GM19023 (cell line): ENCODE measurements at regions not wholly inside any gene's neighbourhood (a gene's known extent, or its start where the extent isn't known, plus 50 kb on each side); places are given as distances from the start of the nearest gene placed in this dataset.
"Not testable (repeated sequence)": the region's sequence is repeated elsewhere in the genome, so short reads cannot be mapped to it uniquely, and the experiment has no call there.

Experiments
- ATAC-seq: cut with Tn5 transposase; IDR thresholded peaks from one replicate; pipeline ENCODE4 v1.9.1; 2021; ENCODE audit warnings: mild to moderate bottlenecking, moderate library complexity; ENCODE audit not compliant: unreplicated experiment

DNA sequence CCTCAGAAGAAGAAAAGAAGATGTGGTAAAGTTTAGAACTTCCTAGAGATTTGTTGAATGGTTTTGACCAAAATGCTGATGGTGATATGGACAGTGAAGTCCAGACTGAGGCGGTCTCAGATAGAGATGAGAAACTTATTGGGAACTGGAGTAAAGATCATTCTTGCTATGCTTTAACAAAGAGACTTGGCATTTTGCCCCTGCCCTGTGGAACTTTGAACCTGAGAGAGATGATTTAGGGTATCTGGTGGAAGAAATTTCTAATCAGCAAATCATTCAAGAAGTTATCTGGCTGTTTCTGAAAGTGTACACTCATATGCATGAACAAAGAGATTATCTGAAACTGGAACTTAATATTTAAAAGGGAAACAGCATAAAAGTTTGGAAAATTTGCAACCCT is 505.2 kb downstream of the NSUN3 start:
- no peak for ATAC-seq

GRCh38 chr3:94573337-94573736 is 510.5 kb downstream of the NSUN3 start:
- no peak for ATAC-seq

DNA sequence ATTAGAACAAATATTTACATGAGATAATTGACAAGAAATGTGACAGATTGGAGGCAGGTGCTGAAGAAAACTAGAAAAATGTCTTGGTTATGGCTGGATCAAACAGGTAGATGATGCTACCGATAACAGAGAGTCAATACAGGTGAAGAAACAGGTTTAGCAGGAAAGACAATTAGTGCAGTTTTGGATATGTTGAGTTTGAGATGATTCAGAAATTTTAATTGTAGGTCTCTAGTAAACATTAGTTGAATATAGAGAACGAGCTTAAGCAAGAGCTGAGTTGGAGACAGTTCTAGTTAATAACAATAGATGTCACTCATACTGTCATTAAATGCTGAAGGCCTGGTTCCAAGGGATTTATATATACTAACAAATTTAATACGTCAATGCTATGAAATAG is 524.4 kb downstream of the NSUN3 start:
- ATAC-seq: no peak

GRCh38 chr3:94593526-94594150 is 530.8 kb downstream of the NSUN3 start:
- no peak for ATAC-seq

DNA sequence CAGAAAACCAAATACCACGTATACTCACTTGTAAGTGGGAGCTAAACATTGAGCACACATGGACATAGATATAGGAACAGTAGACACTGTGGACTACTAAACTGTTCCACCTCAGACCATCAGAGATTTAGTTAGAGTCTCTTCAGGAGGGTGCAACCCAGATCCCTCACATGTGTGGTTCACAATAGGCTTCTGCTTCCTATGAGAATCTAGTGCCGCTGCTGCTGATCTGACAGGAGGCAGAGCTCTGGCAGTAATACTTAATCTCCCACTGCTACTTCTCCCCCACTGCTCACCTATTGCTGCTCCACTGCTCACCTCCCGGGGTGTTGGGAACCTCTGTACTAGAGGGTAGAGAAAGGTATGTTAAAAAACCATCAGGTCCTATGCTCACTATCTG is 533.3 kb downstream of the NSUN3 start:
- ATAC-seq: no peak

DNA sequence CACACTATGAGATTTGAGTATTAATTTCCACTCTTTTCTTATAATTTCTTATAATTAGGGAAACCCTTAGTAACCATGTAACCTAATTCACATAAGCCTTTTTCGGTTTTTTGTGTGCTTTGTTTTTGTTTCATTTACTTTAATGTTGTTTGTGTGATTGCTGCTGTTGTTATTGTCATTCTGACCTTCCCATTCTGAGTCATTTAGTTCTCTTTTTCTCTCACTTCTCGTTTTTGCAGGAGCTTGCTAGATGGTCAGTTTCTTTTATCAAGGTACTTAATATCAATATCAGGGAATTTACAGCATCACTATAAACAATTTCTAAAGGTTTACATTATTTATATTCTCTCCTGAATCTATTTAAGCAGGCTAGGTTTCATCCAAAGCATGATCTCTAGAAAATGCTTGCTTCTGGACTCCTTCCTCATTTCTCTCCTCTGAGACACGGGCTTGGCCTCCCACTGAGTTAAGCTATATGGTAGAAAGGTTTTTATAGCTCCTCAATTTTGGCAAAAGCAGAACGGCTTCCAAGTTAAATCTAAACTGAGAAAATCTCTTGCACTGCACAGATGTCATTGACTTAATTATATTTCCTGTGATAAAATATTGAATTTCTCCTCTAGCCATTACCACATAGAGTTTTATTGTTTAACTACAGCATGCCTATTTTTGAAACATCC is 534.2 kb downstream of the NSUN3 start:
- peak; percentile 54 for ATAC-seq

DNA sequence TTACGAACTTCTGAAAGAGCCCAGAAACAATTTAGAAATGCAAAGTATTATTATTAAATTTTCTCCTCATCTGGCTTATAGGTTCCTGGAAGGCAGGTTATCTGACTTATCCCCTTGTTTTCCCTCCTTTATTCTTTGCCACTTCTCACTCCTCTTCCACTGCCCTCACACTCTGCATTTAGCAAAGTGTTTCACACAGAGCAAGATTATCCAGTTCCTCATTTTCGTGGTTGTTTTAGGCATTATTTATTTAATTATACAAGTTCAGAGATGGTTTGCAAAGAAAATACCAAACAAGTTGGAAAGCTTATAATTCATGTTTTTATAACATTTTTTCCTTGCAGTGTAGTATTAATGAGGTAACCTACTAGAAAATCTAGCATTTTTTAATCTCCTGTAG is 544.9 kb downstream of the NSUN3 start:
- no peak for ATAC-seq

DNA sequence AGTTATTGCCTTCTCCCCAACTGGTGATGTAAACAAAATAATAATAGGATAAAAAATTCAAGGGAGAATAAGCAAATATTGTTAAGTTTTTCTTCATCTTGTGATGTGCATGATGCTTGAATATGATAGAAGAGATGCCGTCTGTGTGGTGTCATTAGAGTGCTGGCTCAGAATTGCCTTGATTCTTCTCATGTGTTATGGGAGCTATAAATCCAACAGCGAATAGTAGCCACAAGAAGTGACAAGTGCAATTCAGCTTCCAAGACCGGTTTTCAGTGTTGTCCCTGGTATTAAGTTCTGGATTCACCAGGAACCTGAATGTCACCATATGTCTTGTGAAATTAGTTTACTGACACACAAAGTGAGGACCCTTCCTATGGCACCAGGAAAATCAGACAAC is 547.0 kb downstream of the NSUN3 start:
- no peak for ATAC-seq

DNA sequence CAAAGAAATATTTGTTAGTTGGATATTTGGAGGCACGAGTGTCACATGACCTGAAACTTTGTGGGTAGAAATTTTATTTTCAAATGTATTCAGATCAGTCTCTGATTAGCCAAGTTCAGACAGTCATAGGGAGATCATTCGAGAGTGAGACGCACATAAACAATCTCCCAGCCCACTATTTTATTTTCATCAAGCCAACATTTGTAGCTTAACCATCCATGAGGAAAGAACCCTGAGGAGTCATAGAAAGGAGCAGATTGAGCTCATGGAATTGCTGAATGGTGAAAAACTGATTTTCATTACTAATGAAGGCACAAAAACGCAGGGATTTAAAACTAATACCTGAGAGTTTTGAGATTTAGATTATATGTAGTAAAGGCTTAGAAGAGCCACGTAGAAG is 548.7 kb downstream of the NSUN3 start:
- no peak for ATAC-seq

- ATAC-seq: no peak
Observed at GRCh38 chr3:94612631-94613030, 549.8 kb downstream of the NSUN3 start.

DNA sequence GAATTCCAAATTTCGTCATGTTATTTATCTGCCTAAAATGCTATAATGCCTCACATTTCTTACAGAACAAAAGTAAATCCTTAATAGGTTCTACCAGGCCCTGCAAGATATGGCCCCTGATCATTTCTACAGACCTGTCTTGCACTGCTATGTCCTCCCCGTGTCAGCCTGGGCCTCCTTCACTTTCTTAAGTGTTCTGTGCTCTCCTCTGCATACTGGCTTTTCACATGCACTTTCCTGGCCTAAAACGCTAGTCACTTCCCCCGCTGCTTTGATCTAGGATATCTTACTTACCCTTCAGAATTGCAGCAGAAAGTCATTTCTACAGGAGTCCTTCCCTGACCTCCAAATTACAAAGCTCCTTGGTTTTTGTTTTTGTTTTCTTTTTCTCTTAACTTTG is 551.3 kb downstream of the NSUN3 start:
- ATAC-seq: no peak

DNA sequence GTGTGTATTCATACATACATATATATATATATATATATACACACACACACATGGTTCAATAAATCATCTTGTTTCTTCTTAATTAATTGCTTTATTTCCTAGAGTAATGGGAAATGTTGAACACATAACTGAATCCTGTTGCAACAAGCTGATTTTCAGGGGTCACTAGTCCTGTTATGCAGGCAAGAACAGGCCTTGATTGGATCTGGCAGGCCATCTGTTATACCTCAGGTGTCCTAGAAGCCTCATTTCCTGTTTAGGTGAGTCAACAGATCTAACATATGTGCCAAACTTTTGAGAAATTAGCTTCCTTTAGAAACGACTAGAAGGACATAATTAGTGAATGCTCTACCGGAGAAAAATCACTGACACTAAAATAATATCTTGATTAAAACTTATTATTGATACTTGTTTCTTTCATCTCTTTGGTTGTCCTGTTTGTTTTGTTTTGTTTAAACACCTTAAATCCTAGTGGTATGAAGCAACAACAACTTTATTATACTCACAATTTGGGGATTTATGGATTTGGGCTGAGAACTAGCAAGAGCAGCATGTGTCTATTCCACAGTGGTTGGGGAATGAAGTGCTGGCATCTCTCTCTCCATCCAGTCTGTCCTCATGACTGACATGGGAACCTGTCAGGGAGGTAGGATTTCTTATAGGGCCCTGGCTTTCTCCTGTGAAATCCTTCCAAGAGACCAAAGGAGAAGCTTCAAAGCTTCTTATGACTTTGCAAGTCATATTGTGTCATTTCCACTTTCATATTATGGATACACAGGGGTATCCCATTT is 552.6 kb downstream of the NSUN3 start:
- ATAC-seq: no peak

DNA sequence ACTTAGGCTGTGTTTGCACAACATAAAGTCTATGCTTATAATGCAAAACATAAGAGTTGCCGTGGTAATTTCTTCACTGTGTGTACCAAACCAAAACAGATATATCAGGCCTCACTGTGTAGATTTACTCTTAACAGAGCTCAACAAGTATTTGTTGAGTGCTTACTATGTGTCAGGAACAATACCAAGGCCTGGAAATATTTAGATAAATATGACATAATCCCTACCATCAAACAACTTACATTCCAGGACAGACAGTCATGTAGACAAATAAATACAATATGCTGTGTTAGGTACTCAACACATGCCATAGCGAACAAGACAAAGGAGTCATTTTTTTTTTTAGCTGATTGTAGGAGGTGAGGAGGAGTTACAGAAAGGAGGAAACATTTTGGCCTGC is 554.0 kb downstream of the NSUN3 start:
- no peak for ATAC-seq

GRCh38 chr3:94617312-94617711 is 554.5 kb downstream of the NSUN3 start:
- no peak for ATAC-seq

DNA sequence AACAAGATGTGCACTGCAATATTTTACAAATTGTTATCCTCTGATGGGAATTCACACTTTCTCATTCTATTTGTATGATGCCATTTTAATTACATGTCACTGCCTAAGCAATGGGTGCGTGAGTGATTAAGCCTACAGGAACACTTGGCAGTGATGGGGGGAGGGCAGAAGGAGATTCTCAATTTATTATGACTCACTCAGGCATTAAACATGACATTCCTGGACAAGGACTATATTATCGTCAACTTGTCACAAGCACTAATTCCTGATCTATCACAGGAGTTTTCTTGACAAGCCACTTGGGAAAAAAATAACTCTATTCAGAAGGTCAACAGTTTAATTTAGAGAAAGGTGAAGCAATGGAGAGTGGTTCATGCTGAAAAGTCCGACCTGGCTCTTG is 556.8 kb downstream of the NSUN3 start:
- ATAC-seq: no peak

- no peak for ATAC-seq
Observed at GRCh38 chr3:94626573-94626972, 563.7 kb downstream of the NSUN3 start.

- ATAC-seq: no peak
Observed at GRCh38 chr3:94627689-94628088, 564.8 kb downstream of the NSUN3 start.

DNA sequence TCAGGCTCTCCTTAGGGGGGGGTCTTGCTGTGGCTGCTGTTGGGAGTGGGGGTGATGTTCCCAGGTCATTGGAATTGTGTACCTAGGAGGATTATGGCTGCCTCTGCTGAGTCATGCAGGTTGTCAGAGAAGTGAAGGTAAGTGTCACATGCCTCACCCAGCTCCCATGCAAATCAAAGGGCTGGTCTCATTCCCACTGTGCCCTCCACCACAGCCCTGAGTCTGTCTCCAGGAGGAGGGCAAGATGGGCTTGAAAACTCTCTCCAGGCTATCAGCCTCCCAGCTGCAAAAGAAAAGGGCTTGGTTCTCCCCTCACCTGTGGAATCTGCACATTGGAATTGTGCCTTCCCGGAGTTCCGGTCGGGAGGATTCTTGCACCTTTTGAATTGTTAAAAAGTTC is 580.5 kb downstream of the NSUN3 start:
- ATAC-seq: no peak

DNA sequence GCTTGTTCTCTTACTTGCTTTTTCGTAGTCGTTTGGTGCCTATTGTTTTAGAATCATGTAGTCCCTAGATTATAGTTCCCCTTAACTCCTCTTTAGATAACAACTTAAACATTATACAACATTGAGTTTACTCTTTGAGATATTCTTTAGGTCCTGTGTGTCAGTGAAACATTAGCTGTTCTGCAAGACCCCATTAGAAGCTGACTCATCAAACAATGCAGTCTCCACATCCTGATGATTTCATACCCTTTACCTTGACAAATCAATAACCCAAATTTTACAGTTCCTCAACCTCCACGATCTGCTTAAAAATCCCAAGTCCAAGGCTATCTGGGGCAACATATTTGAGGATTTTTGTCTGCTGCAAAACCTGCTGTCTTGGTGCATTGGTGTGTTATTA is 582.9 kb downstream of the NSUN3 start:
- ATAC-seq: no peak

- ATAC-seq: no peak
Observed at GRCh38 chr3:94647131-94647530, 584.3 kb downstream of the NSUN3 start.

DNA sequence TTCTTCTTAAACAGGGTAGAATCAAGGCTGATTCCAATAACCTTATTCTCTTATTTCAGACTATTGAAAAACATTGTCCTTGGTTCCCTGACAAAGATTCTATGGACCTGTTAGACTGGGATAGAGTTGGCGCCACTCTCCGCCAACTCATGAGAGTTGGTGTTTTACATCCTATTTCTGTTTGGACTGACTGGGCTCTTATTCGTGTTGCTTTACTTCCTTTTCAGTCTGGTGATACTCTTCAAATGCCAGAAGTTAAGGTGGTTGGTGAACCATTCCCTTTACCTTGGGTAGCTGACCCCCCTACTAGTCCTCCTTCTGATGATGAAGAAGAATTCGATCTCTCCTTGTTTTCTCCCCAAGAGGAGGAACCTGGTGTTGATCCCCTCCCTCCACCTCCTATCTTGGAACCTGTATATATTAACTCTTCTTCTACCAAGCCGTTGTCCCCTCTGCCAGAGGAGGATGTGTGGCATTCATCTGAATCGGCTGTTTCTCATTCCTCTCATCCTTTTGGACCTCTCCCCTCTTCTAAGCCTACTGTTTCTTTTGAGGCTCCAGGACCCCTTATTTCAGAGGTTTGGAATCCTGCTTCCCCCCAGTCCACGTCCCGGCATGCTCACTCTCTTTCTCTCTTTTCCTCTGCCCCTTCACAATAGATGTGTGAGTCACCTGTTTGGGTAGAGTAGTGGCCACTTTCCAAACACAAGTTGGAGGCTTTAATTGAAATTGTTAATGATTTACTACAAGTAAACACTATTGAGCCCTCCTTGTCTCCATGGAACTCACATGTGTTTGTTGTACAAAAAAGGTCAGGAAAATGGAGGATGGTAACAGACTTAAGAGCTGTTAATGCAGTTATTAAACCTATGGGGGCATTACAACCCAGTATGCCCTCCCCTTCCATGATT is 585.7 kb downstream of the NSUN3 start:
- ATAC-seq: not testable (repeated sequence)
